Mammary epithelial cell (primary cell): ENCODE measurements at regions not wholly inside any gene's neighbourhood (a gene's known extent, or its start where the extent isn't known, plus 50 kb on each side); places are given as distances from the start of the nearest gene placed in this dataset.

Source experiments
- EZH2 ChIP-seq: IDR thresholded peaks from 2 replicates; pipeline ENCODE4 v1.6.1; 2012; ENCODE audit warnings: low read length, inconsistent platforms, borderline replicate concordance
- TF ChIP-seq, protein P1 (sequence below), 2 donors: IDR thresholded peaks in 1 of 2; conservative IDR thresholded peaks in 1 of 2; 2 replicates each; pipeline ENCODE4 v1.5.1; 2011 to 2012; ENCODE audit warnings: inconsistent platforms in 2 of 2, low read length in 2 of 2, mild to moderate bottlenecking in 2 of 2, control low read depth in 1 of 2, low read depth in 1 of 2; ENCODE audit not compliant: insufficient read depth in 1 of 2; ENCODE audit errors: extremely low read depth in 1 of 2

DNA sequence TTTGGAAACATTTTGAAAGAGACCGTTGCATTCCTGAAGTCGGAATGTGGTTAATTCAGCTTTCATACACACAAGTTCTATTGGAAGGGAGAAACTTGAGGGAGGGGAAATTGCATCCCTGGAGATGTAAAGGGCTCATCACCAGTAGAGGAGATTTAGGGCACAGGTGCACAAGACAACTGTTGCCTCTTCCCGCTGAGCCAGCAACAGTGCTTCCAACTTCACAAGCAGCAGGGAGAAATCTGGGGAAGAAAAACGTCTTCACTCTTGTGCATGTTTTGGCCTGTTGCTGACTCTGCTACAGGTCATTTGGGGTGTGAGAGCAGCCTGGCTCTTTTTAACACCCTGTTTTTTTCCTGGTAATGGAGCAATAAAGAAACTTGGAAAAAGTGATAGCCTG is 277.9 kb downstream of the GAS1 start:
- TF ChIP-seq EZH2 = no peak
- TF ChIP-seq, protein P1, sequence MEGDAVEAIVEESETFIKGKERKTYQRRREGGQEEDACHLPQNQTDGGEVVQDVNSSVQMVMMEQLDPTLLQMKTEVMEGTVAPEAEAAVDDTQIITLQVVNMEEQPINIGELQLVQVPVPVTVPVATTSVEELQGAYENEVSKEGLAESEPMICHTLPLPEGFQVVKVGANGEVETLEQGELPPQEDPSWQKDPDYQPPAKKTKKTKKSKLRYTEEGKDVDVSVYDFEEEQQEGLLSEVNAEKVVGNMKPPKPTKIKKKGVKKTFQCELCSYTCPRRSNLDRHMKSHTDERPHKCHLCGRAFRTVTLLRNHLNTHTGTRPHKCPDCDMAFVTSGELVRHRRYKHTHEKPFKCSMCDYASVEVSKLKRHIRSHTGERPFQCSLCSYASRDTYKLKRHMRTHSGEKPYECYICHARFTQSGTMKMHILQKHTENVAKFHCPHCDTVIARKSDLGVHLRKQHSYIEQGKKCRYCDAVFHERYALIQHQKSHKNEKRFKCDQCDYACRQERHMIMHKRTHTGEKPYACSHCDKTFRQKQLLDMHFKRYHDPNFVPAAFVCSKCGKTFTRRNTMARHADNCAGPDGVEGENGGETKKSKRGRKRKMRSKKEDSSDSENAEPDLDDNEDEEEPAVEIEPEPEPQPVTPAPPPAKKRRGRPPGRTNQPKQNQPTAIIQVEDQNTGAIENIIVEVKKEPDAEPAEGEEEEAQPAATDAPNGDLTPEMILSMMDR (conservative IDR thresholded peaks at IDR 0.05 in 1 of 2, IDR thresholded peaks at IDR 0.05 in 1 of 2; ENCODE audit: extremely low read depth in 1 of 2, insufficient read depth in 1 of 2, low read depth in 1 of 2, low read length in 2 of 2) = no peak
